Thymus (tissue), 11 donors: ENCODE measurements at regions not wholly inside any gene's neighbourhood (a gene's known extent, or its start where the extent isn't known, plus 50 kb on each side); places are given as distances from the start of the nearest gene placed in this dataset.

Source experiments
- DNase-seq, 9 donors: peaks; one replicate each; pipeline ENCODE4 v3.0.0-alpha.2; 2013; ENCODE audit warnings: low spot score in 9 of 9, low read depth in 6 of 9, missing footprints in 1 of 9
- H3K27ac ChIP-seq, 2 donors: one replicate each; pipeline ENCODE4 v1.5.1; 2013; ENCODE audit warnings: control low read depth in 1 of 2, low read depth in 1 of 2, low read length in 1 of 2, mild to moderate bottlenecking in 1 of 2, moderate library complexity in 1 of 2
- H3K27me3 ChIP-seq, 2 donors: one replicate each; pipeline ENCODE4 v1.5.1; 2013; ENCODE audit warnings: low read length in 1 of 2; ENCODE audit not compliant: control insufficient read depth in 2 of 2, insufficient read depth in 1 of 2
- H3K36me3 ChIP-seq, 2 donors: one replicate each; pipeline ENCODE4 v1.5.1; 2013; ENCODE audit warnings: low read length in 1 of 2, mild to moderate bottlenecking in 1 of 2, moderate library complexity in 1 of 2; ENCODE audit not compliant: control insufficient read depth in 2 of 2, insufficient read depth in 2 of 2
- H3K4me1 ChIP-seq, 2 donors: one replicate each; pipeline ENCODE4 v1.5.1; 2013; ENCODE audit warnings: low read length in 2 of 2; ENCODE audit not compliant: control insufficient read depth in 2 of 2, insufficient read depth in 2 of 2
- H3K4me3 ChIP-seq, 2 donors: one replicate each; pipeline ENCODE4 v1.5.1; 2013; ENCODE audit warnings: low read length in 2 of 2, control low read depth in 1 of 2, mild to moderate bottlenecking in 1 of 2
- H3K9me3 ChIP-seq, 2 donors: one replicate each; pipeline ENCODE4 v1.5.1; 2013; ENCODE audit warnings: low read length in 1 of 2, mild to moderate bottlenecking in 1 of 2; ENCODE audit not compliant: control insufficient read depth in 2 of 2, insufficient read depth in 1 of 2
- WGBS: extraction: QIAGEN DNeasy Blood & Tissue Kit; methylation state at CpG from one replicate; pipeline ENCODE4 v1.1.7; 2013; 5-methylcytosine and 5-hydroxymethylcytosine counted together
- donor health status: healthy.

DNA sequence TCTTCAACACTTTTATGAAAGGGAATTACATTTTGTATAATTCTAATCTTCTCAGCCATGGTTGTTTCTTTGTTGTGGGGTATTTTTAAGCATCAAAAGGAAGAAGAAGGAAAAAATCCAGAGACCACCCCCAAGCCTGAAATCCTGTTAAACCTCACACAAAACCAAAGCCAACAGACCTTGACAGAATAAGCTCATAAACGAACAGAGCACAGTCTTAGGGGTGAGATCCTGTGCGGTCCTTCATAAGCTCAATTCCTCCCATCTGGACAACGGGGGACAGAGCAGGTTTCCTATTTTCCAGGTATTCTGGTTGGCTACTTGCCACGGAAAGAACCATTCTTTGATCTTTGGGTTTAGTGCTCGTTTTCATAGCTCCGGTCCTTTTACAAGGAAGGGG lies 151.3 kb upstream of the SULF2 start:
- 82% methylated on average over 6 of the region's 6 CpGs for WGBS
- Histone ChIP-seq H3K36me3 (no peaks in the 10 kb centered on the region), H3K4me1 (no peaks in the 10 kb centered on the region)

DNA sequence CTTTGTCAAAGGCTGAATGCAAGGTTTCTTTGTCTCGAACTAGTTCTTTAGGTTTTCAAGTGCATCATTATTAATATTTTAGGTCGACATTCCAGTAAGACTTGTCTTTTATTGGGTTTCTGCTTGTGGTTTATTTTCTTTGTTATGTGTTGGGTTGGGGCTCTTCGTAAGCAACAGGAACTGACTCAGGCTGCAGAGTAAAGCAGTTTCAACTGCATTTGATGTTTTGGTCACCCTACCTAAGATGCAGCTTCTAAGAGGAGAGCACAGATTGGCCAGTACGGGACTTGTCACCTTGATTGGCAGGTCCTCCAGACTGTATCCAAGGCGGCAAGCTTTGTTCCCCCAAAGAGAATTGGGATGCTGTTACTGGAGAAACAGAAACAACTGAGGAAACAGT lies 149.5 kb upstream of the SULF2 start:
- WGBS: 83% methylated on average over 5 of the region's 5 CpGs
- Histone ChIP-seq H3K27me3 (no peaks in the 10 kb centered on the region), H3K4me3 (no peak overlapping the region), H3K4me1 (no peaks in the 10 kb centered on the region), H3K36me3 (no peaks in the 10 kb centered on the region), H3K27ac (no peak overlapping the region), H3K9me3 (no peaks in the 10 kb centered on the region)
- DNase-seq: no peak

More for the DNA sequence above, 151.3 kb upstream of the SULF2 start:
- Histone ChIP-seq H3K27me3 (no peaks in the 10 kb centered on the region), H3K9me3 (no peaks in the 10 kb centered on the region), H3K4me3 (no peak overlapping the region), H3K27ac (no peak overlapping the region)
- DNase-seq: no peak

DNA sequence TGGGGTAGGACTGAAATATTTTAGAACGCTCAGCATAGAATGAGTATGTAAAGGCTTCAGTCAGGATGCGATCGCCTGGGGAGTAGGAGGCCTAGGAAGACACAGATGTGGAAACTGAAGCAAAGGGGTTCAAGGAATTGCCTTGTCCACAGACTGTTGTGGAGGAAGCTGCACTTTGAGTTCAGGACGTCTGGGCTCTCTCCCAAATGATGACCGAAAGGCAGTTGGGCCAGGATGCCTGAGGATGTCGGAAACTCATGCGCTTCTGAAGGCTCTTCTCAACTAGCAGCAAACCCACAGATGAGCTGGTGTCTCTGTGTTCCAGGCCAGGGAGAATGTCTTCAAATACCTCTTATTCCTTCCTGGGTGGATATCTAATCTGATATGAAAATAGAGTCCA lies 146.2 kb upstream of the SULF2 start:
- no peak for DNase-seq
- no peaks in the 10 kb centered on the region for H3K4me1 ChIP-seq
- no peaks in the 10 kb centered on the region for H3K36me3 ChIP-seq
- H3K27ac ChIP-seq: no peak overlapping the region
- H3K4me3 ChIP-seq: no peak overlapping the region
- H3K27me3 ChIP-seq: no peaks in the 10 kb centered on the region
- 98% methylated on average over 7 of the region's 7 CpGs for WGBS
- no peaks in the 10 kb centered on the region for H3K9me3 ChIP-seq

DNA sequence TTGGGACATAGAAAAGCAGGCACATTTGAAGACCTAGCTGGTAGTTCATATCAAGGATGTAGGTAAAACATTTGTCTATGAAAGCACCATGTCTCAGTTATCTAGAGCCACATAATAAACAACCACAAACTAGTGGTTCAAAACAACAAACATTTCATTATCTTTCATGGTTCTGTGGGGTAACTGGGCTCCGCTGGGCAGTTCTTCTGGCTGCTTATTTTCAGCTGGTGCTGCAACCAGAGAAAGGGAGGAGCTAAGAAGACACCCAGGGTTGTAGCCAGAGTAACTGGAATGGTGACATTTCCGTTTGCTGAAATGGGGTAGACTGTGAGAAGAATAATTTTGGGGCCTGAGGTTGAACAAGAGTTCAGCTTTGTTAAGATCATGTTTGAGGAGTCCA lies 145.7 kb upstream of the SULF2 start:
- 98% methylated on average over 2 of the region's 2 CpGs for WGBS

DNA sequence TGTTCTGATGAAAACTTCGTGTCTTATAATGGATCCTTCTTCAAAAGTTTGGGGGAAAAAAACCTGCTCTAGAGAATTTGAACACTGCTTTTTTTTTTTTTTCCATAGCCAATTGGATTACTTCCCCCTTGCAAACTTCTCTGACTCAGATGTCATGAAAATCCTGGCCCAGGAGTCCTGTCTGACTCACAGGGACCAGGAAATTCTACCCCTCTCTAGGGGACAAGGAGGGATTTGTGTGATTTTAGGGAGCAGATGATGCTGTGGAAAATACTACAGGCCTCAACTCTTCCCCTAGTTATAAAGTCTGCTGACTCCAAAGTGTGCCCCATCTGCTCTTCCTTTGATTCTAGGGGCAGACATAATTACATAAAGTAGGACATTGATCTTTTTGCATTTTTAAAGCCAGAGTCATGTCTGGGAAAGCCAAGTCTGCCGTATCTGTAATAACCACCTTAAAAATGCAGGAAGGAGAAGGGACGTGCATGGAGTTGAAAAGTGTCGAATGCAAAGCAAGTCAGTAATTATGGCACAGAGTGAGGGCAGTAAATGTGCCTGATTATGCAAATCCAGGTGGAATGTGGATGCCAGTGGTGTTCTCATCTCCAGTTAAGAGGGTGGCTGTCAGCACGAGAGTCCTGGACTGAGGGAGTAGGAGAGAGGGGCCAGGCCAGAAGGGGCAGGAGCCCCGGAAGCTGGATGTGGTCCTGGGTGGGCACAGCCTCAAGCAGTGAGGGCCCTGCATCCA lies 144.3 kb upstream of the SULF2 start:
- Histone ChIP-seq H3K27ac (no peak overlapping the region), H3K36me3 (no peaks in the 10 kb centered on the region), H3K27me3 (no peaks in the 10 kb centered on the region), H3K9me3 (no peaks in the 10 kb centered on the region), H3K4me3 (no peak overlapping the region), H3K4me1 (no peaks in the 10 kb centered on the region)
- no peak for DNase-seq
- 92% methylated on average over 6 of the region's 6 CpGs for WGBS

More for the DNA sequence above, 145.7 kb upstream of the SULF2 start:
- Histone ChIP-seq H3K9me3 (no peaks in the 10 kb centered on the region), H3K36me3 (no peaks in the 10 kb centered on the region), H3K27me3 (no peaks in the 10 kb centered on the region), H3K27ac (no peak overlapping the region), H3K4me1 (no peaks in the 10 kb centered on the region), H3K4me3 (no peak overlapping the region)
- no peak for DNase-seq

DNA sequence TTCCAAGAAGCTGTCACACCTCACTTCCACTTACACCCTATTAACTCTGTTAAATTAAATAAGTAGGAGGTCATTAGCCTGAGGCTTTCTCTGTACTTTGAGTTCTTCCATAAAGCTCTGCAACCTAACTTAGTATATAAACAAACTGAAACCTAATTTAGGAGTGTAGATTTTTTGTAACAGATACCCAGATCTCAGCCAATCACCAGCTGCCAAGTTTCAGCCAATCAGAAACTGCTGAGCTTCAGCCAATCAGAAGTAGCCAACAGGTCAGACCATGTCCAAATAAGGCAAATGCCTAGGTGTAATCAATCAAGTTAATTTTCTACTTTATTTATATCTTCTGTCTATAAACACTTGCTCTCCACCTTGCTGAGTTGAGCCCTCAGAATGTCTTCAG lies 142.7 kb upstream of the SULF2 start:
- DNase-seq: no peak
- H3K27me3 ChIP-seq: no peaks in the 10 kb centered on the region
- no peaks in the 10 kb centered on the region for H3K9me3 ChIP-seq
- no peaks in the 10 kb centered on the region for H3K4me1 ChIP-seq
- H3K36me3 ChIP-seq: no peaks in the 10 kb centered on the region
- H3K4me3 ChIP-seq: no peak overlapping the region
- no peak overlapping the region for H3K27ac ChIP-seq

DNA sequence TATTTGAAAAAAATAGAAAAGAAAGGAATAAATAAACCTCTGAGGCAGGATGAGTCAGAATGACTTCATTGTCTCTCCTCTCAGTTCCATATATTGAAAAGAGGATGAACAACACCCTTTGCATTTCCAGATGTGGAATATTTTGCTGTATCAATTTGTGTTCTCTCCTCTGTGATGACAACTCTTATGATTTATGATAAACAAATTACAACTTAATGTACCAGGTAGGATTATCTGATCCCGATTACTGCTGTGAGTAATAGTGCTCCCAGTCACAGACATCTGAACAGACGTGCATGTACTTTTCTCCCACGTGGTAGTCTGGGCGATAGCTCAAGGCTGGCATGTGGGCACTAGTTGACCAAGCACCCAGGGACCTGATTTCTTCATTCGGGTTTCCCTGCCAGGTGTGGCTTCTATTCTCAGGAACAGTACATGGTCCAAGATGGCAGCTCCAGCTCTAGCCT lies 142.1 kb upstream of the SULF2 start:
- no peak overlapping the region for H3K27ac ChIP-seq
- DNase-seq: no peak
- no peaks in the 10 kb centered on the region for H3K4me1 ChIP-seq
- no peaks in the 10 kb centered on the region for H3K36me3 ChIP-seq
- no peaks in the 10 kb centered on the region for H3K27me3 ChIP-seq
- 95% methylated on average over 5 of the region's 5 CpGs for WGBS
- no peak overlapping the region for H3K4me3 ChIP-seq
- H3K9me3 ChIP-seq: no peaks in the 10 kb centered on the region

DNA sequence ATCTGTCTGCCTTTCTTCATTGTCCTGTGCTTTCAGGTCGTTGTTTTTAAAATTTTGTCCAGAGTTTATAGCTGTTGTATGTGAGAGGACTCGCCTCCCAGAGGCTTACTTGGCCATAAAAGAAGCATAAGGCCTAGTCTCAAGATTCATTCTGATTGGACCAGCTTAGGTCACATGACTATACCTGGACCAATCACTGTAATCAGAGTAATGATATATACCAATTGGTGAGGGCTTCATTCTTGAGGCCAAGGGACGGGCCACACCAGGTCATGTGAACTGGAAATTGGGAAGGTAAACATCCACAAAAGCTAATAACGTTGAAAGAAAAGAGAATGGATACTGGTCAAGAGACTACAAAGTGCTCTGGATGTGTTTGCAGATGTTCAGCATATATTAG lies 141.4 kb upstream of the SULF2 start:
- Histone ChIP-seq H3K27me3 (no peaks in the 10 kb centered on the region), H3K9me3 (no peaks in the 10 kb centered on the region), H3K4me1 (no peaks in the 10 kb centered on the region), H3K27ac (no peak overlapping the region), H3K36me3 (no peaks in the 10 kb centered on the region), H3K4me3 (no peak overlapping the region)
- 92% methylated on average over 4 of the region's 4 CpGs for WGBS
- DNase-seq: no peak

DNA sequence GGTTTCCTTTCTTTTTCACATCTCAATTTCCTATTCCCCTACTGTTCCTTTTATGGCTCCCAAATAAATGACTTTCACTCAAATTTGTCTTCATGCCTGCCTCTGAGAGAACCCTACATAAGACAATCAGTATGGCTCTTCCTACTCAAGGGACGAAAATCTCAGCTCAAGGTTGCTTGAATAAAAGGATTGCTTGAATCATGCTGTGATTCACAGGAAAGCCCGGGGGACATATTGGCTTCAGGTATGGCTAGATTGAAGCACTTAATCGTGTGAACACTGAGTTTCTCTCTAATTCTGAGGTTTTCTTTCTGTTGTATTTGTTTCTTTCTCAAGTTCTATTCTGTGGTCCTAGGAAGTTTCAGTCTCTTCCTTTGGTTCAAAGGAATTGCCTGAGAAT lies 140.3 kb upstream of the SULF2 start:
- WGBS: 82% methylated on average over 3 of the region's 3 CpGs
- Histone ChIP-seq H3K9me3 (no peaks in the 10 kb centered on the region), H3K36me3 (no peaks in the 10 kb centered on the region), H3K4me1 (no peaks in the 10 kb centered on the region), H3K4me3 (no peak overlapping the region), H3K27me3 (no peaks in the 10 kb centered on the region), H3K27ac (no peak overlapping the region)
- no peak for DNase-seq
